CD4-positive, alpha-beta T cell treated with Interleukin-17A for 1 hour (primary cell): ENCODE measurements at regions not wholly inside any gene's neighbourhood (a gene's known extent, or its start where the extent isn't known, plus 50 kb on each side); places are given as distances from the start of the nearest gene placed in this dataset.
A peak's percentile ranks its signal among the peaks of the same experiment; 100 is the strongest.
"Not testable (repeated sequence)": the region's sequence is repeated elsewhere in the genome, so short reads cannot be mapped to it uniquely, and the experiment has no call there.

Experiments
- DNase-seq: peaks from one replicate; pipeline ENCODE4 v3.0.0-alpha.2; 2020

DNA sequence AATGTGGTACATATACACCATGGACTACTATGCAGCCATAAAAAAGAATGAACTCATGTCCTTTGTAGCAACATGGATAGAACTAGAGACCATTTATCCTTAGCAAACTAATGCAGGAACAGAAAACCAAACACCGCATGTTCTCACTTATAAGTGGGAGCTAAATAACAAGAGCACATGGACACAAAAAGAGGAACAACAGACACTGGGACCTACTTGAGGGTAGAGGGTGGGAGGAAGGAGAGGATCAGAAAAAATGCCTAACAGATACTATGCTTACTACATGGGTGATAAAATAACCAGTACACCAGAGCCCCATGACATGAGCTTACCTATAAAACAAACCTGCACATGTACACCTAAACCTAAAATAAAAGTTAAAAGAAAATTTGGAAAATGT, 82.0 kb upstream of the ADRB2 start:
- DNase-seq: not testable (repeated sequence)

DNA sequence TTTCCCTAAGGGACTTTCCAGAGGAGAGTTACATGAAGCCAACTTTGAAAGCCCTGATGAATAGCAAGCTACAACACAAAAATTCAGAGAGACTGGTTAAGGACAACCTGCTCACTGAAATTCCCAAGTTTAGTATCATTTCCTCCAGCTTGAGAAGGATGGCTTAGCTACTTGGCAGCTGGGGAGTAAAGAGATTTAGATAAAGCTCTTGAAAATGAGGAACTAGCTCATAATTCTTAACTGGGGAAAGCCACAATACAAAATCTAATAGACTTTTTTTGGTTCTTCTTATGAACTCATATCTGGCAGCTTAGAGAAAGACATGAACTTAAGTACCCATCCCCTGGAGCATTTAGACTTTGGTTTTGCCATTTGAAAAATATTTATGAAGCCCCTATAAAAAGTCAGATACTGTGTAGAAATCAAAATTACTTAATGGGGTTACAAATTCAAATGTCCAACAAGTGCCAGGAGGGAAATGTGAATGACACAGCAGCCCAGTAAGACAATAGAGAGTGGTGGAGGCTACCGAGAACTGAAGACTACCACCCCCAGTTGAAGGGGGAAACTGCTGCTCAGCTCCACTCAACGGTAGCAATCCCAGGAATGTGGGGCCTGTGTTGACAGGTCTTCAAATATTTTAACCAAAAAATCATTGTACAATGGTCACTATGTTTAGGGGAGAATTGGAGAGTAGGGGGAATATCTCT, 79.4 kb upstream of the ADRB2 start:
- DNase-seq: no peak

DNA sequence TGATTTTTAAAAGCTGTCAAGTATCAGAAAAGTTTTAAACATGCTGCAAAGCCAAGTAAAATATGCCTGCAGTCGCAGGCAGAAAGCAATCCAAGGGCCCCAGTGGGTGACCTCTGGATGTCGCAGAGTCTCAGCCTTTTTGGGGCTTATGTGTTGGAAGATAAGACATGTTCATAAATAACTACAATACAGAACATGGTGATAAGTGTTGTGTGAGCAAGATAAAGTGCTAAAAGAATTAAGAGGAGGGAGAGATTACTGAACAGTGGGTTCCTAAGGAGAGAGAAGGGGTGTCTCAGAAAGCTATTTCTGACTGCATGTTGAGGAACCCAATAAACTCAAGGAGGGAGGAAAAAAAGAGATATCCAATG, 78.9 kb upstream of the ADRB2 start:
- no peak for DNase-seq

DNA sequence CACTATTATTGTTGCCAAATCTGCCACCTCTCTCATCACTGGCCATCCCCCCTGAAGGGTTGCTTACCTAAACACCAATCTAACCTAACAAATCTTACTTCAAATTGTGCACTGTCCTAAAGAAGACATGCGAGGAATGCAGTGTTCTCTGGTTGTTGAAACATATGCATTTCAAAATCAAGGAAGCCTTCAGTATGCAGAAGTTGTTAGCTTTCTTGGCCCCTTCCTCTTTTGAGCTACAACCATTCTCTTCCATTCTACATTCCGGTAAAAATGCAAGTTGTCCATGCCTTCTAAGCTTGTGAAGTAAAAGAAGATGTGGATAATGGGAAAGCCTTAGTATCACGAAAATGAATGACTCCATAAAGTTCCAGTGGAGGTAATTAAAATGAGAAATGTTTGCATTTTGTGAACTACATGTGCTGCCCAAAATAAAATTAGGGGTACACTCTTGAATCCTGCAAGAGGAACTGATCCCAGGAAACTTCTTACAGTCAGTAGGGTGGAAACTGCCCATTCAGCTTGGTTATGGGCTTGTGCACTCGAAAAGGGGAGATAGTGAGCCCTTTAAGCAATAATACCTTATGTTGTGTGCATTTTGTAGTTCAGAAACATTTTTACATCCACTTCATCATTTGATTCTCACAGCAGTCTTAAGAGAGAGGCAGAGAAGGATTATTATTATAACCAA, 77.6 kb upstream of the ADRB2 start:
- no peak for DNase-seq

DNA sequence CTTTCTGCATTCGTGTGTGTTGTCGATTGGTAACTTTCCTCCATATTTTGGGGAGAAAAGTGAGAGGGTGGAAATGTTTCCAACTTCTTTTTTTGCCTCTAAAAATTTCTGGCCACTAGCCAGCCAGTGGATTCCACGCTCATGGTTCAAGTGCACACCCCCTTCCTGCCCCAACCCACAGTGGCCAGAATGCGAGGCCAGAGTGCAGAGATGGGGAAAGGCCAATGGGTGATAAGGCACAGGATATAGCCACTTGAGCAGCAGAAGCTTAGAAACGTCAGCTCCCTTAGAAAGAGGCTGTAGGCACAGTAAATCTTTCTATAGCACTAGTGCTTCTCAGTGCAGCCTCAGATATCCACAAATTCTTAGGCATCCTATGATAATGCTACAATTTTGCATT, 75.8 kb upstream of the ADRB2 start:
- no peak for DNase-seq

DNA sequence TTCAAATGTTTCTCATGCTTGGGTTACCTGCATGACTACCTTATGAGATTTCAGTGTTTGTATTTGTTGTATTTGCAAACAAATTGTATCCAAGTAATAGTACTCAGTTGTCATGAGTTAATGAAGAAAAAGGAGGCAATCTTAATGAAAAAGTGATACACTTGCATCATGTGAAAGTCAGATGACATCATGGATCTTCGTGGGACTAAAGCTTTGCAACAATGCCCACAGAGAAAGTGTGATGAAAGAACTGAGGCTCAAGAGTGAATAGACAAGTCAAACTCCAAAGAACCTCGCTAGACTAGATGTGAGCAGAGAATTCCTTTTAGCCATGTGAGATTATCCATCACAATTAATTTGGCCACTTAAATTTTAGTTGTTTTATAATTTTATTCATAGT, 75.4 kb upstream of the ADRB2 start:
- DNase-seq: no peak

DNA sequence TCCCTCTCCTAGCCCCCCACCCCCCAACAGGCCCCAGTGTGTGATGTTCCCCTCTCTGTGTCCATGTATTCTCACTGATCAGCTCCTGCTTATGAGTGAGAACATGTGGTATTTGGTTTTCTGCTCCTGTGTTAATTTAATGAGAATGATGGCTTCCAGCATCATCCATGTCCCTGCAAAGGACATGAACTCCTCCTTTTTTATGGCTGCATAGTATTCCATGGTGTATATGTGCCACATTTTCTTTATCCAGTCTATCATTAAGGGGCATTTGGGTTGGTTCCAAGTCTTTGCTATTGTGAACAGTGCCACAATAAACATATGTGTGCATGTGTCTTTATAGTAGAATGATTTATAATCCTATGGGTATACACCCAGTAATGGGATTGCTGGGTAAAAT, 74.0 kb upstream of the ADRB2 start:
- DNase-seq: not testable (repeated sequence)

DNA sequence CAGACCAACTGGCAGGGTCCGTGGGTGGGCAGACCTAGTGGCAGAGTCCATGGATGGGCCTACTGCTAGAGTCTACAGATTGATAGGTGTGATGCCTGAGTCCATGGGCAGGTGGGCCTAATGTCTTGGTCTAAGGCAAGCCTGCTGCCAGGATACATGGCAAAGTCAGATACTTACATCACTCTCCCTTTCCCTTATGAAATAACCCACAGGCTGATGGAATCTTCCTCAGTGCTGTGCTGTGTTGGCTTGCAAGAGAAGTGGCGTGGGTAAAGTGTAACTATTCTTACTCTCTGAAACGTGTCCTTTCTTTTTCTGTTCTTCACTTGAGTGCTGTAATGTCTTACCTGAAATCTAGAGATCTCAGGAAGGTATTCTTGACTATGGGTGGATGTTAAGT, 67.3 kb upstream of the ADRB2 start:
- DNase-seq: no peak

DNA sequence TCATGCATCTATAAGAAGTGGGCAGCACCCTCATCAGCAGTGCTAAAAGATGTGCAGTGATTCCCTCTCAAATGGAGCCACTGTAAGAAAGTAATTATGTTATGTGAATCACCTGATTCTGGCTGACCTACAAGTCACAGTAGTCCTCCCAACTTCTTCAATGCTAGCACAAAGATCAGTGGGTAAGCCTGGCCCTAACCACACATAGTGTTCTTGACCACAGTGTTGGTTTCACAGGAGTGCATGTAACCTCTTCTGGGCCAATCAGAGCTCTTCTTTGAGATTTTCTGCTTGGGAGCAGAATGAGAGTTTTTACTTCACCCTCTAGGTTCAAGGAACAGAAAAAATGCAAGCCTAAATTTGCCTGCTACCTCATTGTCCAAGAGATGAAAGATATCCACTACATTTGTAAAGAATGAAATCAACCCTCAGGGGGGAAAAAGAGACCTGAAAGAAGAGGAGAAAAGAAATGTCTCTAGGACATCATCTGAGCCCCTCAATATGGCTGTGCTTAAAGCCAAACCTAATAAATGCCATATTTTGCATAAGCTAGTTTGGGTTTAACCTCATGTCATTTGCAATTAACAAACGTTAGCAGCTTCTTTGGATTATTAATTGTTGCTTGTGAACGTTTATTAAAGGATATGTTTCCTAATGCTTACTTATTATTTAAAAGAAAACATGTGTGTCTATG, 65.3 kb upstream of the ADRB2 start:
- DNase-seq: peak; percentile 13

DNA sequence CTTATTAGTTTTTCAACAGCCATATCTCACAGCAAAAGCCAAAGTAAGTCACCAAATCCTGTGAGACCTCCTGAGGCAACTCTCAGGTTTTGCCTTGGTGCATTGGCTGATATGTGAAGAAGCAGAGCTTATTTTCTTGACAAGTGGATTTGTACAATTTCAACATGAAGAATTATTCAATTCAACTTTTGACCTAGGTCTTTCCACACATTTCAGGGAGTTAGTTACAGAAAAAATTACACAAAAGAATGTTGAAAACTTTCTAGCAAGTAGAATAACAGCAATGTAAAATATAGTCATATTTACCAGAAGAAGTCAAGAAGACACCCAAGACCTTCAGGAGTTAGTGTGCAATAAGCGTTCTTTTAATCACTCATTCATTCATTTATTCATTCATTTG, 62.4 kb upstream of the ADRB2 start:
- no peak for DNase-seq

DNA sequence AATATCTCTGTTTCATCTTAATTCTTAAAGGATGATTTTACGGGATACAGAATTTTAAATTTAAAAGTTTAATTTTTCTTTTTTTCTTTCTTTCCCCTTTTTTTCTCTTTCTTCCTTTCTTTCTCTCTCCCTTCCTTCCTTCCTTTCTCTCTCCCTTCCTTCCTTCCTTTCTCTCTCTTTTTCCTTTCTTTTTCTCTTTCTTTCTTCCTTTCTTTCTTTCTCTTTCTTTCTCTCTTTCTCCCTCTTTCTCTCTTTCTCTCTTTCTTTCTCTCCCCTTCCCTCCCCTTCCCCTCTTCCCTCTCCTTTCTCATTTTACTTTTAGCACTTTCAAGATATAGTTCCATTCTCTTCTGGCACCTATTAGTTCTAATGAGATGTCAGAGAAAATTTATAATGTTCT, 61.4 kb upstream of the ADRB2 start:
- DNase-seq: no peak

DNA sequence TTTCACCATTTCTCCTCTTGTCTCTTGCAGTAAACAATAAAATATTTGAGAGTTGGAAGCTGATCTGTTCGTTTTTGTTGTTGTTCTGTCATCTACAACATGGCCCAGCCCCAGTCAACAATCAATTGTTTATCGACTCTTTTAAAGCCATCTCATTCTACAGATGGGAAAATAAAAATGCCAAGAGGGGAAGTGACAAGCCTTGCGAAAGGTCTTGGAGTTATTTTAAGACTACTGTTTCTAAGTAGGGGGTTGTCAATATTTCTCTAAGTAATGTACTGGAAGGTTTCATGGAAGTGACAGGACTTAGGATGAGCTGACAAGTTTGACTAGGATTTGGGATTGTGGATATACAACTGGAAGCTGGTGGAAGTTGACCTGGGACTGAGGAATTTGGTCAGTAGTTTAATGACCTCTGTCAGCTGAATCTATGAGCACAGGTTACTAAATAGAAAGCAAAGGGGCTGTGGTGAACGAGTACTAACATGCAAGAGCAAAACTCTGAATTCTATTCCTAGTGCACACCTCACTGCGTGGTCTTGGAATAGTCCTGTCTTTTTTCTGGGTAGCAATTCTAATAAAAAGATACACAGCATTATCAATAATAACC, 57.5 kb upstream of the ADRB2 start:
- DNase-seq: no peak

DNA sequence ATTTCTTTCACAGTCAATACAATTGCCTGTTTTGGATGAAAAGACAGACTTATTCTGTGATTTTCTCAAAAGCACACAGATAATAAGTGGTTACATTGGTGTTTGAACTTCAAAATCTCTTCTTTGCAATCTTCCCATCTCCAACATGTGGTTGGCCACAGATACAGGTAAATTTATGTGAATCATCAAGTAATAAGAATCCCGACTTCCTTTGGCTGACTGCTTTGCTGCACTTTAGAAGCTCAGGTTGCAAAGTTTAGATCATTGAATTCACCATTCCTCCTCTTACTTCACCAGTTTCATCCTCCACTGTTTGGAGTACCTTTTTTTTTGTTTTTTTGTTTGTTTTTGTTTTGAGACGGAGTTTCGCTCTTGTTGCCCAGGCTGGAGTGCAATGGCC, 56.5 kb upstream of the ADRB2 start:
- no peak for DNase-seq

DNA sequence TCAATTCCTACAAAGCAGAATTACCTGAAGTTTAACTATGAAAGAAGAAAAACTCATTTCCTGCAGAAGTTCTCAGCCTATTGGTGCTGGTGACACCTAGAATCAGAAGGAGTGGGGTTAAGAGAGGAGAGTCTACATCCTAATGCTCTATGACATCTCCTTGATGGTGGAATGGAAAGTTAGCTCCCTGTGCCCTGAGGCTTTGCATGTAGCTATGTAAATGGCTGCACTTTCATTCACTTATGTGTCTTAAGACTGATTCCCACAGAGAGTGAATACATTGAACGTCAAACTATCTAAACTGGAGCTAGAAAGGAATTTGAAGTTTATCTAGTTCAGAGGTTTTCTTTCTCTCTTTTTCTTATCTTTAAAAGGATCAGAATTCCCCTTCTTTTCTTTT, 52.1 kb upstream of the ADRB2 start:
- DNase-seq: no peak

DNA sequence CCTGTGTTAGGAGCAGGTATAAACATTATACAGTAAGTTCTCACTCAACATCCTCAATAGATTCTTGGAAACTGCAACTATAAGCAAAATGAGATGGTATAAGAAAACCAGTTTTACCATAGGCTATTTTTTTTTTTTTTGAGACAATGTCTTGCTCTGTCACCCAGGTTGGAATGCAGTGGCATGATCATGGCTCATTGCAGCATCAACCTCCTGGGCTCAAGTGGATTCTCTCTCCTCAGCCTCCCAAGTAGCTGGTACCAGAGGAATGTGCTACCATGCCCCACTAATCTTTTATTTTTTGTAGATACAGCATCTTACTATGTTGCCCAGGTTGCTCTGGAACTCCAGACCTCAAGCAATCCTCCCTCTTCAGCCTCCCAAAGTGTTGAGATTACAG, 50.1 kb upstream of the ADRB2 start:
- no peak for DNase-seq
